Nephron progenitor cell (in vitro differentiated cells): ENCODE measurements at regions not wholly inside any gene's neighbourhood (a gene's known extent, or its start where the extent isn't known, plus 50 kb on each side); places are given as distances from the start of the nearest gene placed in this dataset.
A peak's percentile ranks its signal among the peaks of the same experiment; 100 is the strongest.

Experiments
- DNase-seq: peaks from one replicate; pipeline ENCODE4 v3.0.0; 2021
- H3K27ac Mint-ChIP-seq: 2 replicates; pipeline ENCODE4 v1.8.0; 2021; ENCODE audit warnings: mild to moderate bottlenecking, moderate library complexity, mixed read lengths
- H3K27me3 Mint-ChIP-seq: 2 replicates; pipeline ENCODE4 v1.8.0; 2021; ENCODE audit warnings: mild to moderate bottlenecking, low read depth, mixed read lengths; ENCODE audit not compliant: poor library complexity
- H3K36me3 Mint-ChIP-seq: 2 replicates; pipeline ENCODE4 v1.8.0; 2021; ENCODE audit warnings: low read depth, mixed read lengths
- H3K4me1 Mint-ChIP-seq: 2 replicates; pipeline ENCODE4 v1.8.0; 2021; ENCODE audit warnings: mixed read lengths
- H3K4me3 Mint-ChIP-seq: 2 replicates; pipeline ENCODE4 v1.8.0; 2021; ENCODE audit warnings: mild to moderate bottlenecking, moderate library complexity, mixed read lengths
- H3K9me3 Mint-ChIP-seq: 2 replicates; pipeline ENCODE4 v1.8.0; 2021; ENCODE audit warnings: mild to moderate bottlenecking, moderate library complexity, mixed read lengths
- CTCF ChIP-seq: fragments of 200-600 bp; sonication (generic); IDR thresholded peaks from 2 replicates; pipeline ENCODE4 v1.5.0; 2021; ENCODE audit warnings: antibody characterized with exemption

GRCh38 chr21:38931291-38931690 lies 125.6 kb downstream of the ETS2 start:
- H3K4me3 Mint-ChIP-seq: no peak overlapping the region
- peaks cover 26% of the 10 kb centered on the region for H3K4me1 Mint-ChIP-seq
- peaks cover 14% of the 10 kb centered on the region for H3K27me3 Mint-ChIP-seq
- no peak overlapping the region for H3K27ac Mint-ChIP-seq
- TF ChIP-seq CTCF: no peak
- H3K9me3 Mint-ChIP-seq: peaks cover 35% of the 10 kb centered on the region
- peaks cover 6% of the 10 kb centered on the region for H3K36me3 Mint-ChIP-seq
- no peak for DNase-seq

GRCh38 chr21:38930853-38931252 lies 125.1 kb downstream of the ETS2 start:
- Mint-ChIP-seq H3K4me3 (no peak overlapping the region), H3K36me3 (peaks cover 6% of the 10 kb centered on the region), H3K9me3 (peaks cover 35% of the 10 kb centered on the region), H3K4me1 (peaks cover 29% of the 10 kb centered on the region), H3K27me3 (peaks cover 14% of the 10 kb centered on the region), H3K27ac (no peak overlapping the region)
- no peak for TF ChIP-seq CTCF
- DNase-seq: no peak

GRCh38 chr21:38930066-38930465 lies 124.3 kb downstream of the ETS2 start:
- peaks cover 6% of the 10 kb centered on the region for H3K36me3 Mint-ChIP-seq
- DNase-seq: no peak
- no peak overlapping the region for H3K4me3 Mint-ChIP-seq
- H3K9me3 Mint-ChIP-seq: peaks cover 30% of the 10 kb centered on the region
- peaks cover 33% of the 10 kb centered on the region for H3K4me1 Mint-ChIP-seq
- no peak for TF ChIP-seq CTCF
- H3K27me3 Mint-ChIP-seq: peaks cover 10% of the 10 kb centered on the region
- peak overlapping the region; percentile 27 for H3K27ac Mint-ChIP-seq

- no peak for DNase-seq
- Mint-ChIP-seq H3K27ac (peak overlapping the region; percentile 27), H3K4me1 (peaks cover 33% of the 10 kb centered on the region), H3K9me3 (peaks cover 26% of the 10 kb centered on the region), H3K27me3 (peaks cover 6% of the 10 kb centered on the region), H3K4me3 (no peak overlapping the region), H3K36me3 (peaks cover 6% of the 10 kb centered on the region)
- no peak for TF ChIP-seq CTCF
Measured at GRCh38 chr21:38929652-38930051, 123.9 kb downstream of the ETS2 start.

- H3K4me3 Mint-ChIP-seq: no peak overlapping the region
- TF ChIP-seq CTCF: no peak
- H3K27me3 Mint-ChIP-seq: peaks cover 3% of the 10 kb centered on the region
- no peak for DNase-seq
- H3K27ac Mint-ChIP-seq: no peak overlapping the region
- H3K36me3 Mint-ChIP-seq: peaks cover 6% of the 10 kb centered on the region
- peaks cover 26% of the 10 kb centered on the region for H3K9me3 Mint-ChIP-seq
- peaks cover 33% of the 10 kb centered on the region for H3K4me1 Mint-ChIP-seq
Measured at GRCh38 chr21:38929142-38929541, 123.4 kb downstream of the ETS2 start.

- Mint-ChIP-seq H3K27me3 (peaks cover 3% of the 10 kb centered on the region), H3K36me3 (peaks cover 6% of the 10 kb centered on the region), H3K4me1 (peaks cover 31% of the 10 kb centered on the region), H3K4me3 (no peak overlapping the region), H3K9me3 (peaks cover 26% of the 10 kb centered on the region), H3K27ac (no peak overlapping the region)
- no peak for TF ChIP-seq CTCF
- no peak for DNase-seq
Measured at GRCh38 chr21:38927776-38928175, 122.0 kb downstream of the ETS2 start.
